Heart right ventricle (tissue), 16 donors: ENCODE measurements at regions not wholly inside any gene's neighbourhood (a gene's known extent, or its start where the extent isn't known, plus 50 kb on each side); places are given as distances from the start of the nearest gene placed in this dataset.

Source experiments
- ATAC-seq, 8 donors: fragments of 200-7000 bp; cut with Tn5 transposase; one replicate each; pipeline ENCODE4 v1.9.1; 2020; ENCODE audit warnings: mild to moderate bottlenecking in 8 of 8, moderate library complexity in 8 of 8, moderate number of reproducible peaks in 1 of 8
- DNase-seq, 2 donors: peaks; one replicate each; pipeline ENCODE4 v3.0.0-alpha.2; 2020
- H3K27ac ChIP-seq, 10 donors: fragments of 200-600 bp; sonication (generic) in 2 of 10; one replicate each; pipeline versions ENCODE4 v1.5.0 to v1.8.0; 2020 to 2022; ENCODE audit warnings: mild to moderate bottlenecking in 3 of 10
- H3K27me3 ChIP-seq, 7 donors: fragments of 200-600 bp; one replicate each; pipeline ENCODE4 v1.8.0; 2021 to 2022; ENCODE audit warnings: mild to moderate bottlenecking in 2 of 7
- H3K36me3 ChIP-seq, 9 donors: fragments of 200-600 bp; sonication (generic) in 1 of 9; one replicate each; pipeline versions ENCODE4 v1.5.0 to v1.8.0; 2020 to 2022; ENCODE audit warnings: mild to moderate bottlenecking in 2 of 9
- H3K4me1 ChIP-seq, 9 donors: fragments of 200-600 bp; sonication (generic) in 1 of 9; one replicate each; pipeline versions ENCODE4 v1.5.0 to v1.8.0; 2020 to 2022; ENCODE audit warnings: mild to moderate bottlenecking in 4 of 9
- H3K4me3 ChIP-seq, 10 donors: fragments of 200-600 bp; sonication (generic) in 2 of 10; one replicate each; pipeline versions ENCODE4 v1.5.0 to v1.8.0; 2020 to 2022; ENCODE audit warnings: mild to moderate bottlenecking in 7 of 10, moderate library complexity in 2 of 10
- H3K9me3 ChIP-seq, 11 donors: fragments of 200-600 bp in 10 of 11; sonication (generic) in 2 of 11; one replicate each; pipeline versions ENCODE4 v1.5.0 to v1.8.0; 2013 to 2022; ENCODE audit warnings: mild to moderate bottlenecking in 2 of 11, control low read depth in 1 of 11, moderate library complexity in 1 of 11
- CTCF ChIP-seq, 9 donors: fragments of 200-600 bp; sonication (generic) in 2 of 9; IDR thresholded peaks; one replicate each; pipeline versions ENCODE4 v1.5.0 to v1.8.0; 2021 to 2022; ENCODE audit warnings: antibody characterized with exemption in 9 of 9, mild to moderate bottlenecking in 5 of 9, moderate library complexity in 1 of 9
- WGBS, 2 donors: extraction: QIAGEN DNeasy Blood & Tissue Kit; methylation state at CpG; one replicate each; pipeline ENCODE4 v1.1.7; 2013; ENCODE audit warnings: inconsistent platforms in 1 of 2; 5-methylcytosine and 5-hydroxymethylcytosine counted together
- intact Hi-C, 10 donors: fragments of 100-400 bp; cut with DNase I; formaldehyde crosslinking; loops; one replicate each; pipeline versions ENCODE4 v1.11.1 to v1.14.2; 2022
- donor health status: Arrhythmogenic right ventricular cardiomyopathy.
- donor health status: ischemic (EF 13 %, LVEDD 7.1; RV severe dilation, severe dysfunction).
- donor health status: healthy with polysubstance abuse.
- donor health status: DM: no; HTN: yes; CAD: no.
- donor health status: DM: no; HTN: no; CAD: no.
- donor health status: ischemic (EF 25% LVEDD 6.9; RV normal size, moderate dysfunction).
- donor health status: ischemic (EF 25% LVEDD 5.7; RV mildly dilated, moderate dysfunction).
- donor health status: healthy.
- donor health status: DM: yes; HTN: yes; CAD: no.
- donor health status: Ischemic cardiomyopathy.
- donor health status: ischemic (EF 35%, LVEDD 5.7; RV mildly dilated, moderate dysfunction).
- donor health status: nonischemic (EF 11% LVEDD 7.7; RV severe dilation, severe dysfunction).
- donor health status: DM: yes; HTN: yes; CAD: no.
- donor health status: PGD.
- donor health status: ischemic (EF 29% LVEDD 5.4; RV normal size, mild dysfunction).
- donor health status: nonischemic (EF 23%, LVEDD 6.1; RV moderate dilation, normal function).

GRCh38 chr20:52921340-52921739 is 50.8 kb upstream of the TSHZ2 start:
- Histone ChIP-seq H3K4me1 (peaks cover 0 to 11% (median 0%) of the 10 kb centered on the region in 9 donors), H3K9me3 (peaks cover 0 to 5% (median 0%) of the 10 kb centered on the region in 11 donors), H3K27me3 (no peaks in the 10 kb centered on the region), H3K36me3 (no peaks in the 10 kb centered on the region), H3K27ac (no peak overlapping the region), H3K4me3 (no peak overlapping the region)
- DNase-seq, result no peak
- ATAC-seq, result no peak
- WGBS, 2 donors, result 89 to 92% methylated on average over 8 of the region's 8 CpGs
- TF ChIP-seq CTCF (IDR thresholded peaks at IDR 0.05), result no peak
- intact Hi-C loops, result no loop called here

- H3K27ac ChIP-seq, result no peak overlapping the region
- no peaks in the 10 kb centered on the region for H3K27me3 ChIP-seq
- TF ChIP-seq CTCF (IDR thresholded peaks at IDR 0.05), result no peak
- H3K36me3 ChIP-seq, result no peaks in the 10 kb centered on the region
- no peak for ATAC-seq
- H3K4me3 ChIP-seq, result no peak overlapping the region
- intact Hi-C loops, result loop anchor here in 1 of 10 donors (1.0 kb wide), 1 partner anchor 30 kb away; no protein-coding TSS in a partner anchor
- 85 to 88% methylated on average over 1 of the region's 1 CpG for WGBS, 2 donors
- H3K9me3 ChIP-seq, result peaks cover 0 to 23% (median 6%) of the 10 kb centered on the region in 11 donors
- H3K4me1 ChIP-seq, result peaks cover 0 to 7% (median 0%) of the 10 kb centered on the region in 9 donors
- no peak for DNase-seq
Observed at GRCh38 chr20:52918311-52918710, 53.8 kb upstream of the TSHZ2 start.

GRCh38 chr20:52915564-52915963 is 56.6 kb upstream of the TSHZ2 start:
- intact Hi-C loops, result no loop called here

GRCh38 chr20:52914870-52915269 is 57.3 kb upstream of the TSHZ2 start:
- no peak overlapping the region for H3K27ac ChIP-seq
- intact Hi-C loops, result no loop called here
- no peak for TF ChIP-seq CTCF (IDR thresholded peaks at IDR 0.05)
- H3K27me3 ChIP-seq, result no peaks in the 10 kb centered on the region
- H3K36me3 ChIP-seq, result no peaks in the 10 kb centered on the region
- no peaks in the 10 kb centered on the region for H3K4me1 ChIP-seq
- H3K9me3 ChIP-seq, result peaks cover 0 to 23% (median 6%) of the 10 kb centered on the region in 11 donors
- H3K4me3 ChIP-seq, result no peak overlapping the region
- WGBS, 2 donors, result 84 to 89% methylated on average over 2 of the region's 2 CpGs
- ATAC-seq (no peak), DNase-seq (no peak)

More at GRCh38 chr20:52915564-52915963, 56.6 kb upstream of the TSHZ2 start:
- Histone ChIP-seq H3K9me3 (peaks cover 0 to 23% (median 6%) of the 10 kb centered on the region in 11 donors), H3K4me3 (no peak overlapping the region), H3K36me3 (no peaks in the 10 kb centered on the region), H3K27ac (no peak overlapping the region), H3K27me3 (no peaks in the 10 kb centered on the region), H3K4me1 (no peaks in the 10 kb centered on the region)
- no peak for TF ChIP-seq CTCF (IDR thresholded peaks at IDR 0.05)
- 98 to 100% methylated on average over 1 of the region's 1 CpG for WGBS, 2 donors
- DNase-seq (no peak), ATAC-seq (no peak)
